HEK293 (cell line): ENCODE measurements at regions not wholly inside any gene's neighbourhood (a gene's known extent, or its start where the extent isn't known, plus 50 kb on each side); places are given as distances from the start of the nearest gene placed in this dataset.

Experiments used
- ZFP3 ChIP-seq: fragments of 450-650 bp; formaldehyde crosslinking; IDR thresholded peaks from 2 replicates; pipeline ENCODE4 v1.5.1; 2016; ENCODE audit warnings: low read depth, missing biosample characterization, missing genetic modification characterization
- ZNF138 ChIP-seq: fragments of 450-650 bp; formaldehyde crosslinking; IDR thresholded peaks from 2 replicates; pipeline ENCODE4 v1.5.1; 2016; ENCODE audit warnings: missing biosample characterization, missing genetic modification characterization, borderline replicate concordance
- ZNF416 ChIP-seq: fragments of 450-650 bp; formaldehyde crosslinking; IDR thresholded peaks from 2 replicates; pipeline ENCODE4 v1.5.1; 2016; ENCODE audit warnings: missing biosample characterization, missing genetic modification characterization
- ZNF501 ChIP-seq: fragments of 450-650 bp; formaldehyde crosslinking; IDR thresholded peaks from 2 replicates; pipeline ENCODE4 v1.5.1; 2016; ENCODE audit warnings: missing biosample characterization, missing genetic modification characterization
- ZNF670 ChIP-seq: fragments of 450-650 bp; formaldehyde crosslinking; IDR thresholded peaks from 2 replicates; pipeline ENCODE4 v1.5.1; 2016; ENCODE audit warnings: missing biosample characterization, missing genetic modification characterization, low read depth
- ZNF792 ChIP-seq: fragments of 450-650 bp; formaldehyde crosslinking; IDR thresholded peaks from 2 replicates; pipeline ENCODE4 v1.5.1; 2016; ENCODE audit warnings: missing biosample characterization, missing genetic modification characterization
- ZNF843 ChIP-seq: fragments of 450-650 bp; formaldehyde crosslinking; IDR thresholded peaks from 2 replicates; pipeline ENCODE4 v1.5.1; 2016; ENCODE audit warnings: missing biosample characterization, missing genetic modification characterization
- TF ChIP-seq, protein P1 (sequence below): fragments of 450-650 bp; formaldehyde crosslinking; IDR thresholded peaks from 2 replicates; pipeline ENCODE4 v1.5.1; 2016; ENCODE audit warnings: missing biosample characterization, missing genetic modification characterization
- TF ChIP-seq, protein P2 (sequence below): fragments of 450-650 bp; formaldehyde crosslinking; IDR thresholded peaks from 2 replicates; pipeline ENCODE4 v1.5.1; 2016; ENCODE audit warnings: missing biosample characterization, missing genetic modification characterization, low read depth
- TF ChIP-seq, protein P3 (sequence below): IDR thresholded peaks from 2 replicates; pipeline ENCODE4 v1.6.1; 2011; ENCODE audit warnings: mild to moderate bottlenecking, low read depth, low read length, borderline replicate concordance

DNA sequence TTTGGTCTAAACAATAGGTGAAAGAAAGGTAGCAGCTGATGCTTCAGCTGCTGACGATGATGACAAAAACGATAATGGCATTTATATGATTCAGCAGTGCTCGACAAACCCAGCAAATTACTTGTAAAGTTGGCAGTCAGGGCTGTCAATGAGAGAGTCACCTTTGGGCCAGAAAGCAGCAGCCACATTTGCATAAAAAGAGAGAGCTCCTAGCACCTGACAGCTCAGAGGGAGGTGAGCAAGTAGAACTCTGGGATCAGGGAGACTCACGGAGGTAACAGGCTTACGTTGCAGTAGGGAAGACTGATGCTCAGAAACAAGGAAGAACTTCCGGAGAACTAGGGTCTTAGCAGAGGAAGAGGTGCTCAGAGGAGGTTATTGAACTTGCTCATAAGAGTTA, 291.9 kb upstream of the ZFHX3 start:
- TF ChIP-seq, protein P1, sequence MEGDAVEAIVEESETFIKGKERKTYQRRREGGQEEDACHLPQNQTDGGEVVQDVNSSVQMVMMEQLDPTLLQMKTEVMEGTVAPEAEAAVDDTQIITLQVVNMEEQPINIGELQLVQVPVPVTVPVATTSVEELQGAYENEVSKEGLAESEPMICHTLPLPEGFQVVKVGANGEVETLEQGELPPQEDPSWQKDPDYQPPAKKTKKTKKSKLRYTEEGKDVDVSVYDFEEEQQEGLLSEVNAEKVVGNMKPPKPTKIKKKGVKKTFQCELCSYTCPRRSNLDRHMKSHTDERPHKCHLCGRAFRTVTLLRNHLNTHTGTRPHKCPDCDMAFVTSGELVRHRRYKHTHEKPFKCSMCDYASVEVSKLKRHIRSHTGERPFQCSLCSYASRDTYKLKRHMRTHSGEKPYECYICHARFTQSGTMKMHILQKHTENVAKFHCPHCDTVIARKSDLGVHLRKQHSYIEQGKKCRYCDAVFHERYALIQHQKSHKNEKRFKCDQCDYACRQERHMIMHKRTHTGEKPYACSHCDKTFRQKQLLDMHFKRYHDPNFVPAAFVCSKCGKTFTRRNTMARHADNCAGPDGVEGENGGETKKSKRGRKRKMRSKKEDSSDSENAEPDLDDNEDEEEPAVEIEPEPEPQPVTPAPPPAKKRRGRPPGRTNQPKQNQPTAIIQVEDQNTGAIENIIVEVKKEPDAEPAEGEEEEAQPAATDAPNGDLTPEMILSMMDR = no peak
- TF ChIP-seq ZNF843 (tag by site-specific recombination) = no peak
- no peak for TF ChIP-seq ZNF501 (tag by site-specific recombination)
- no peak for TF ChIP-seq ZFP3 (tag by site-specific recombination)
- TF ChIP-seq ZNF670 (tag by site-specific recombination) = no peak
- no peak for TF ChIP-seq ZNF416 (tag by site-specific recombination)
- no peak for TF ChIP-seq ZNF138 (tag by site-specific recombination)
- TF ChIP-seq, protein P2, sequence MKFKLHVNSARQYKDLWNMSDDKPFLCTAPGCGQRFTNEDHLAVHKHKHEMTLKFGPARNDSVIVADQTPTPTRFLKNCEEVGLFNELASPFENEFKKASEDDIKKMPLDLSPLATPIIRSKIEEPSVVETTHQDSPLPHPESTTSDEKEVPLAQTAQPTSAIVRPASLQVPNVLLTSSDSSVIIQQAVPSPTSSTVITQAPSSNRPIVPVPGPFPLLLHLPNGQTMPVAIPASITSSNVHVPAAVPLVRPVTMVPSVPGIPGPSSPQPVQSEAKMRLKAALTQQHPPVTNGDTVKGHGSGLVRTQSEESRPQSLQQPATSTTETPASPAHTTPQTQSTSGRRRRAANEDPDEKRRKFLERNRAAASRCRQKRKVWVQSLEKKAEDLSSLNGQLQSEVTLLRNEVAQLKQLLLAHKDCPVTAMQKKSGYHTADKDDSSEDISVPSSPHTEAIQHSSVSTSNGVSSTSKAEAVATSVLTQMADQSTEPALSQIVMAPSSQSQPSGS = no peak
- TF ChIP-seq, protein P3, sequence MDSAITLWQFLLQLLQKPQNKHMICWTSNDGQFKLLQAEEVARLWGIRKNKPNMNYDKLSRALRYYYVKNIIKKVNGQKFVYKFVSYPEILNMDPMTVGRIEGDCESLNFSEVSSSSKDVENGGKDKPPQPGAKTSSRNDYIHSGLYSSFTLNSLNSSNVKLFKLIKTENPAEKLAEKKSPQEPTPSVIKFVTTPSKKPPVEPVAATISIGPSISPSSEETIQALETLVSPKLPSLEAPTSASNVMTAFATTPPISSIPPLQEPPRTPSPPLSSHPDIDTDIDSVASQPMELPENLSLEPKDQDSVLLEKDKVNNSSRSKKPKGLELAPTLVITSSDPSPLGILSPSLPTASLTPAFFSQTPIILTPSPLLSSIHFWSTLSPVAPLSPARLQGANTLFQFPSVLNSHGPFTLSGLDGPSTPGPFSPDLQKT = no peak
- no peak for TF ChIP-seq ZNF792 (tag by site-specific recombination)
